Peyer's patch (tissue), 4 donors: ENCODE measurements at regions not wholly inside any gene's neighbourhood (a gene's known extent, or its start where the extent isn't known, plus 50 kb on each side); places are given as distances from the start of the nearest gene placed in this dataset.

ENCODE experiments used
- DNase-seq, 3 donors: peaks; one replicate each; pipeline ENCODE4 v3.0.0-alpha.2; 2017 to 2019
- H3K27ac ChIP-seq, 4 donors: fragments of 200-600 bp; sonication (generic); one replicate each; pipeline ENCODE4 v1.5.1; 2016 to 2019
- H3K27me3 ChIP-seq, 2 donors: fragments of 200-600 bp; sonication (generic); one replicate each; pipeline ENCODE4 v1.5.1; 2019
- H3K36me3 ChIP-seq, 3 donors: fragments of 200-600 bp; sonication (generic); one replicate each; pipeline ENCODE4 v1.5.1; 2016 to 2019
- H3K4me1 ChIP-seq, 4 donors: fragments of 200-600 bp; sonication (generic); one replicate each; pipeline ENCODE4 v1.5.1; 2016 to 2019
- H3K4me3 ChIP-seq, 4 donors: fragments of 200-600 bp; sonication (generic); 1 replicate in 3 of 4; 2 replicates in 1 of 4; pipeline ENCODE4 v1.5.1; 2016 to 2019; ENCODE audit warnings: mild to moderate bottlenecking in 1 of 4
- H3K9me3 ChIP-seq, 4 donors: fragments of 200-600 bp; sonication (generic); one replicate each; pipeline ENCODE4 v1.5.1; 2016 to 2019; ENCODE audit warnings: mild to moderate bottlenecking in 1 of 4
- CTCF ChIP-seq, 6 experiments: fragments of 450-650 bp in 4 of 6; fragments of 200-600 bp in 2 of 6; sonication (generic) in 1 of 6; IDR thresholded peaks; one replicate each; pipeline ENCODE4 v1.5.1; 2017 to 2019; ENCODE audit warnings: antibody characterized with exemption in 6 of 6, mild to moderate bottlenecking in 3 of 6, moderate library complexity in 1 of 6
- POLR2A ChIP-seq, 2 donors: fragments of 450-650 bp; IDR thresholded peaks; one replicate each; pipeline ENCODE4 v1.5.1; 2017; ENCODE audit warnings: antibody characterized with exemption in 2 of 2, mild to moderate bottlenecking in 2 of 2, moderate library complexity in 2 of 2
- small RNA-seq, 2 donors: library from RNA; depleted of rRNA; stranded (forward); fragments of <200 nt; gene quantifications; one replicate each; pipeline ENCODE3, GENCODE V24; 2016

GRCh38 chrX:114363346-114363745 is 220.5 kb upstream of the HTR2C start:
- no peaks in the 10 kb centered on the region for H3K4me1 ChIP-seq
- DNase-seq, result no peak
- no peaks in the 10 kb centered on the region for H3K36me3 ChIP-seq
- H3K9me3 ChIP-seq, result no peaks in the 10 kb centered on the region
- TF ChIP-seq POLR2A (IDR thresholded peaks at IDR 0.05), result no peak
- TF ChIP-seq CTCF (IDR thresholded peaks at IDR 0.05), result no peak
- H3K27ac ChIP-seq, result no peak overlapping the region
- H3K27me3 ChIP-seq, result no peaks in the 10 kb centered on the region
- no peak overlapping the region for H3K4me3 ChIP-seq

- Histone ChIP-seq H3K27ac (no peak overlapping the region), H3K36me3 (no peaks in the 10 kb centered on the region), H3K4me3 (no peak overlapping the region), H3K4me1 (no peaks in the 10 kb centered on the region), H3K27me3 (no peaks in the 10 kb centered on the region), H3K9me3 (no peaks in the 10 kb centered on the region)
- TF ChIP-seq CTCF (IDR thresholded peaks at IDR 0.05), result peak in 1 of 6 experiments; percentile 7
- no peak for TF ChIP-seq POLR2A (IDR thresholded peaks at IDR 0.05)
- DNase-seq, result no peak
Observed at GRCh38 chrX:114365065-114365834, 218.6 kb upstream of the HTR2C start.

- no peak for TF ChIP-seq CTCF (IDR thresholded peaks at IDR 0.05)
- TF ChIP-seq POLR2A (IDR thresholded peaks at IDR 0.05), result no peak
Observed at GRCh38 chrX:114372937-114373336, 210.9 kb upstream of the HTR2C start.

GRCh38 chrX:114390251-114390796 is 193.6 kb upstream of the HTR2C start:
- H3K4me3 ChIP-seq, result no peak overlapping the region
- no peak for TF ChIP-seq POLR2A (IDR thresholded peaks at IDR 0.05)
- H3K27me3 ChIP-seq, result no peaks in the 10 kb centered on the region
- no peak for DNase-seq
- no peaks in the 10 kb centered on the region for H3K4me1 ChIP-seq
- H3K9me3 ChIP-seq, result no peaks in the 10 kb centered on the region
- H3K36me3 ChIP-seq, result no peaks in the 10 kb centered on the region
- H3K27ac ChIP-seq, result no peak overlapping the region

More at GRCh38 chrX:114372937-114373336, 210.9 kb upstream of the HTR2C start:
- Histone ChIP-seq H3K4me3 (no peak overlapping the region), H3K36me3 (no peaks in the 10 kb centered on the region), H3K27me3 (no peaks in the 10 kb centered on the region), H3K4me1 (no peaks in the 10 kb centered on the region), H3K27ac (no peak overlapping the region), H3K9me3 (no peaks in the 10 kb centered on the region)
- DNase-seq, result no peak

Small RNAs in the stretch of these regions (small RNA-seq; reads per million reads assigned to genes)
- gene AL953862.1, result 0 reads per million in 2 donors
